ENCODE measurements at regions not wholly inside any gene's neighbourhood (a gene's known extent, or its start where the extent isn't known, plus 50 kb on each side); places are given as distances from the start of the nearest gene placed in this dataset.

DNA sequence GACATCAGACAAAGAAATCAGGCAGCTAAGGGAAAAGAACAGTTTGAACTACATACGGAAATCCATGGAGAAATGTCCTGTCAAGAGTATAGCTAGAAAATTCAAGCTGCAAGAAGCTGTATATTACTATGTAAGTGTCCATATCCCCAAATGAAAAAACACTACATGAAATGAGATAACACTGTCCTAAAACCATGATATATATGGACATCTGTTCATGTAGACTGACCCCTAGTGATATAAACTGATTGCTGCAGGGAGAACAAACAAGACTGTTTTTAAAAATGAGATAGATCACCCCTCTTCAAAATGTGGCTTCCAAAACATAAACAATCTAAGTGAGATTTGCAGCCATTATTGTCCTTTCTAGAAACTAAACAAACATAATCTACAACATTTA is 985.6 kb downstream of the EPHA3 start:
- no peak for TF ChIP-seq POLR2AphosphoS5 (IDR thresholded peaks at IDR 0.05; ENCODE audit: low read depth, low read length)
- no peak for TF ChIP-seq TAF1 (IDR thresholded peaks at IDR 0.05; ENCODE audit: borderline replicate concordance, insufficient read depth, low read length)
- TF ChIP-seq, protein P1, sequence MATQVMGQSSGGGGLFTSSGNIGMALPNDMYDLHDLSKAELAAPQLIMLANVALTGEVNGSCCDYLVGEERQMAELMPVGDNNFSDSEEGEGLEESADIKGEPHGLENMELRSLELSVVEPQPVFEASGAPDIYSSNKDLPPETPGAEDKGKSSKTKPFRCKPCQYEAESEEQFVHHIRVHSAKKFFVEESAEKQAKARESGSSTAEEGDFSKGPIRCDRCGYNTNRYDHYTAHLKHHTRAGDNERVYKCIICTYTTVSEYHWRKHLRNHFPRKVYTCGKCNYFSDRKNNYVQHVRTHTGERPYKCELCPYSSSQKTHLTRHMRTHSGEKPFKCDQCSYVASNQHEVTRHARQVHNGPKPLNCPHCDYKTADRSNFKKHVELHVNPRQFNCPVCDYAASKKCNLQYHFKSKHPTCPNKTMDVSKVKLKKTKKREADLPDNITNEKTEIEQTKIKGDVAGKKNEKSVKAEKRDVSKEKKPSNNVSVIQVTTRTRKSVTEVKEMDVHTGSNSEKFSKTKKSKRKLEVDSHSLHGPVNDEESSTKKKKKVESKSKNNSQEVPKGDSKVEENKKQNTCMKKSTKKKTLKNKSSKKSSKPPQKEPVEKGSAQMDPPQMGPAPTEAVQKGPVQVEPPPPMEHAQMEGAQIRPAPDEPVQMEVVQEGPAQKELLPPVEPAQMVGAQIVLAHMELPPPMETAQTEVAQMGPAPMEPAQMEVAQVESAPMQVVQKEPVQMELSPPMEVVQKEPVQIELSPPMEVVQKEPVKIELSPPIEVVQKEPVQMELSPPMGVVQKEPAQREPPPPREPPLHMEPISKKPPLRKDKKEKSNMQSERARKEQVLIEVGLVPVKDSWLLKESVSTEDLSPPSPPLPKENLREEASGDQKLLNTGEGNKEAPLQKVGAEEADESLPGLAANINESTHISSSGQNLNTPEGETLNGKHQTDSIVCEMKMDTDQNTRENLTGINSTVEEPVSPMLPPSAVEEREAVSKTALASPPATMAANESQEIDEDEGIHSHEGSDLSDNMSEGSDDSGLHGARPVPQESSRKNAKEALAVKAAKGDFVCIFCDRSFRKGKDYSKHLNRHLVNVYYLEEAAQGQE (IDR thresholded peaks at IDR 0.05; ENCODE audit: insufficient read depth in 1 of 2, low read depth in 2 of 2, low read length in 2 of 2), result no peak
- TF ChIP-seq SIN3A (IDR thresholded peaks at IDR 0.05; ENCODE audit: borderline replicate concordance, insufficient read depth, low read length), result no peak
- TF ChIP-seq FOXP2 (optimal IDR thresholded peaks at IDR 0.05; ENCODE audit: borderline replicate concordance, extremely low read depth, extremely low read length, insufficient read depth), result no peak
